GM19193 (cell line): ENCODE measurements at regions not wholly inside any gene's neighbourhood (a gene's known extent, or its start where the extent isn't known, plus 50 kb on each side); places are given as distances from the start of the nearest gene placed in this dataset.

Experiments
- POLR2A ChIP-seq: IDR thresholded peaks from 4 replicates; pipeline ENCODE4 v1.6.1; 2011; ENCODE audit not compliant: insufficient read depth, insufficient read length; ENCODE audit errors: extremely low read depth

DNA sequence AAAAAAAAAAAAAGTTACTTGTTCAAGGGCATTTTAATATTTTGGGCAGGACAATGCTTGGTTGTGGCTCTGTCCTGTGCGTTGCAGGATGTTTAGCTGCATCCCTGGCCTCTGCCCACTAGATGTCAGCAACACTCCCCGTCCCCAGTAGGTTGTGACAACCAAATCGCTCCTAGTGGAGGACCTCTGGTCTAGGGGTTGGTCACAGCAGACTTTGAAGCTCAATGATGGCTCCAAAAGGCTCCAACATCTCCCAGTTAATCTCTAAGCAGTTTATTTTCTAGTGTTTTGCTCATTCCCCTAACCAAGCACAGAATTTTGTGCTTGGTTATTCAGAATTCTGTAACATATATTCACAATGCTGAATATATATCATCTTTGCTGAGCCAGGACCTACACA is 67.0 kb downstream of the CHRNA1 start:
- no peak for TF ChIP-seq POLR2A

DNA sequence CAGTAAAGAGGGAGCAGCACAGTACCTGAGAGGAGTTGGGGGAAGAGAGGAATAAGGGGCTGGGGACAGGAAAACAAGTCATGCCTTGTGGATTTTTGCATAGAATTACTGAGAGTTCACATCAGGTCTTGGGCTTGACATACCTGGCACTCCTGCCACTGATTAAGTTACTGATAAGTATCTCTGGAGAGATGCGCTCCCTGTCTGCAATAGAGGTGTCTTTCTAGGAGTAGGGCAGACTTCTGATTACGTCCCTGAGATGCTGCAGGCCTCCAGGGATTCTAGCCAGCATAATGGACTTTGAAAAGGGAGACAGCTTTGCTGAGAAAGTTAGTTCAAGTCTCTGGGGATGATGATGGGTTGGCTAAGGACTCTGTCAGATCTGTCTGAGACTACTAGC is 69.4 kb downstream of the CHRNA1 start:
- no peak for TF ChIP-seq POLR2A

DNA sequence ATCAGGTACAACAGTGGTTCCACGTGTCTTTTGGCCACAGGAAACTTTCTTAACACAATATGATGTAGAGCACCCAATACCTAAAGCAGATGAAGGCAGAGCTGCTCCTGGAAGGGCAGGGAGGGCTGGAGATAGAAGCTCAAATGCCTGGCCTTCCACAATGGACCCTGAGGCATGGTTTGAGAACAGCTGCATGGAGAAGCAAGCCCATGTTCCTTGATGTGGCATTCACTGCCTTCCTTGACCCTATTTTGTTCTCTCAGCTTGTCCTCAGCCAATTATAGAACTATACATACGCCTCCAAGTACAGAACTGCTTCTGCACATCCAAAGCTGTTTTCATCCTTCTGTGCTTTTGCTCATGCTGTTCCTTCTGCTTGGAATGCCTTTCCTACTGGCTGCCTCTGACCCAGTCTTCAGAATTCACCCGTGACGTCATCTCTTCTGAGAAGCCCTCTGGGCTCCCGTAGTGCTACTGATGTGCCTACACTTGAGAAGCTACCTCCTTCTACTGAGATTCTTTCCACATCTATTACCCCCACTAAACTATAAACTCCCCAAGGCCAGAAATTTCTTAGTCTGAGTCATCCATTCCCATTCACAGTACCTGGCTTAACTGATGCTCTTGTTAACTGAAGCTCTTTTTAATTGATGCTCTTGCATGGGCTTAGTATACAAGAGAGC is 69.9 kb downstream of the CHRNA1 start:
- no peak for TF ChIP-seq POLR2A

DNA sequence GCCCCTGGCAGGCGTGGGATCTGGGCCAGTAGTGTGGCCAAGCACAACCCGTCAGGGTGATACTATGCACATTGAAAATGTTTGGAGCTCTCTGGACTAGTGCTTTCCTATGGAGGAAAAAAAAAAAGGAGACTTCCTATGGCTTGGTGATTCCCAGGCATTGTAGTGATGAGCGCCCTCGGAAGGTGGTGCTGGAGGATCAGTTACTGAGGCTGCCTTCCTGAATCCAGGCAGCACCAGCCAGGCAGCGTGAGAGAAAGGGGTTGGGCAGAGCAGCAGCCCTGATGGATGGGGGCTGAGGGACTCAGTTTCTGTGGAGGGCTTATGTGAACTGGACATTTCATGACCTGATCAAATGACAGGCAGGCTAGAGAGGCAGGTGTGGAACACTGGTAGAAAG is 70.9 kb downstream of the CHRNA1 start:
- no peak for TF ChIP-seq POLR2A

DNA sequence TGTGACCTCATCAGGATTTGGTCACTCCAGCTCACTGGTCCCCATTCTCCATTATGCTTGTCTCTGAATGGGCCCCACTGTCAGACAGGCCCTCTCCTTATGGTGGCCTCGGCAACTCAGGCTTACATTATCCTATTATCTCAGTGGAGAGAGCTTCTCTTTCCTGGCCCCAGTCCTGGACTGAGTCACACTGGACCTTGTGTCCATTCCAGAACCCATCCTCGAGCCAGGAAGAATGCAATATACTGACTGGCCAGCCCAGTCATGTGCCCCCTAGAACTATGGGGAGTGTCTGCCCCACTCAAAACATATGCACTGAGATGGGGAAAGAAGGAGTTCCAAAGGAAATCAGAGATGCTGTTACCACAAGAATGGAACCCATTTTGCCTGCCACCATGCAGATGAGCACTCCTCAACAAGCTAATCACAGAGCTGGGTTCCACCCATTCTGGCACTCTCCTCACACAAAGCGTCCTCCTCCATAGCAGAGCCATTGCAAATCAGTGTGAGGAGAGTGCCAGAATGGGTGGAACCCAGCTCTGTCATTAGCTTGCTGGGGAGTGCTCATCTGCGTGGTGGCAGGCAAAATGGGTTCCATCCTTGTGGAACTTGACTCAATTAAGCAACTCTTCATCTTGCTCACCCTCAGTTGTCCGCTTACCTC is 71.9 kb downstream of the CHRNA1 start:
- TF ChIP-seq POLR2A, result no peak

DNA sequence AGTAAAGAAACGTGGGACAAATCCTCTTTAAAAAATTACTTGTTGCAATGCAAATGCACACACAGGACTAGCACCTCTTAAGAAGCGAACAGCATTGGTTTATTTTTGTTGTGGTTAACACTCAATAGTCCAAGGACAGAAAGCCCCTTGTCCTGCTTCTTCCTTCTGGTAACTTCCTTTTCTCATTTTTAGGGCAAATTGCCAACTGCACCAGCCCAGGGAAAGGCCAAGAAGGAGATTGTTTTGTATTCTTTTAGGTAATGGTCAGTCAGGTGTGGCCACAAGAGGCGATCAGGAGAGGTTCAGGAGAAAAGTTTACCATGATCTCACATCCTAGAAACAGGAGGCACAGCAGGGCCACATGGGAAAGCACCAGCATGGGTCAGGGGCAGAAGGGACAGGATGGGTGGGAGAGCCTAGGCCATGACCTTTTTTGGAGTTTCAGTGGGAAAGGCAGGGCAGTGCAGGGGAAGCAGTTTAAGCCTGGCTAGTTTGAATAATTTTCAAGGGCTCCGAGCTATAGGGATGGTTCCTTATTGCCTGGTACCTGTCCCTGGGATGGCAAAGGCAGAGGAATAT is 73.0 kb downstream of the CHRNA1 start:
- no peak for TF ChIP-seq POLR2A

DNA sequence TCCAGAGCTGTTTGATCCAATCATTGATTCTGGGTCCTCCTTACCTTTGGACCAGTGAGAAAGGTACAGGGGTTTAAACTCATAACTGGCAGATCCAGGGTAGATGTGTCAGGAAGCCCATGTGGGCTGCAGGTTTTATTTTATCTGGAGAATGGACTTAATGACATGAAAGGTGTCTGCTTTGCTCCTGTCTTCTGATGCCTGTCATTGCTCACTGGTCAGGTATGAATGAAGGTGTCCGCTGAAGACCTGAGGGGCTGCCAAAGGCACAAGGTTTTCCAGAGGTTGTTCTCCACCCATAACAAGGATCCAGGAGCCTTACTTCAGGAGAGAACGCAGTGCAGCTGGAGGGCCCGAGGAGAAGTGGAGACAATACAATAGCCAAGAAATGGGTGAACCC is 74.2 kb downstream of the CHRNA1 start:
- no peak for TF ChIP-seq POLR2A

DNA sequence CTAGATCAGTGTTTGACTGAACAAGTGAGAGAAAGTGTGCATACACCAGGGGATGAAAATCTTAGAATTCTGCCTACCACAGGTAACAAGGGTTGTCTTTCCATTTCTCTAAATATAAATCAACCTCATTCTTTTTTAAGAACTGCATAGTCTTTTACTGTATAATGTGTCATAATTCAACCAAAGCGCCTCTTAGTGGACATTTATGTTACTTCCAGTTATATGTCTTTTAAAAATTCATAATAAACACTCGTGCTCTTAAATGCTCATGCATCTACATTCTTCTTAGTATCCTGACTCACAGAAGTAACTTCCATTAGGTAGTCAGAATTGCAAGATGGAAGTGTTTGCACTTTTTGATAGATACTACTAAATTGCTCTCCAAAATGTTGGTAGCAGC is 76.2 kb downstream of the CHRNA1 start:
- no peak for TF ChIP-seq POLR2A

DNA sequence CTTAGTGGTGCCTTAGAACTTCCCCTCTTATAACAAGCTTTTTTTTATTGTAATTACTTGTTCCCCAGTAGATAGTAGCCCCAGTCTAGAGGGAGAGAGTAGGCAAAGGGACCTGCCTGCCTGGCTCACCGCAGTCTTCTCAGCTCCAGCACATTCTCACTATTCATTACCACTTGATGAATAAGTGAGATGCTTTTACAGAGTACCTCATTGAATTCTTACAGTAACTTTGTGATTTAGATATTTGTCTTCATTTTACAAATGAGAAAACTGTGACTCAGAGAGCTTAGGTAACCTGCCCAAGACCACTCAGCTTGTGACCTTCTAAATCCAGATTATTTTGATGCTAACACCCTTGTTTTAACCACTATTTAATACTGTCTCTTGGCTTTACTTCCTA is 77.8 kb downstream of the CHRNA1 start:
- TF ChIP-seq POLR2A, result no peak

DNA sequence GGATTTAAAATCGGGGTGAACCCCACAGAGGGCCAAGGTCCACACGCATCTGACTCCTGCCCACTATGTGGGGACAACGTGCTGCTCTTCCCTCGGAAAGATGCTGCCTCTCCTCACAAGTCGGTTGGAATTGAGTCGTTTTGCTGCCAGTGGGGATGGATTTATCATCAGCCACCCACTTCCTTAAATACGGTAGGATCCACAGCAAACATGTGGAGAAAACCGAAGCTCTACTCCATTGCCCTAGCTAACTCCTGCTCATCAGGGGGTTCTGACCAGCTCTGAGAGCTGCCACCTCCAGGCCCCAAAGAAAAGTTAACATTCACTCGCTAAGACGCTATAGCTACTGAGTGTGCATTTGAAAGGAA is 80.9 kb downstream of the CHRNA1 start:
- no peak for TF ChIP-seq POLR2A

DNA sequence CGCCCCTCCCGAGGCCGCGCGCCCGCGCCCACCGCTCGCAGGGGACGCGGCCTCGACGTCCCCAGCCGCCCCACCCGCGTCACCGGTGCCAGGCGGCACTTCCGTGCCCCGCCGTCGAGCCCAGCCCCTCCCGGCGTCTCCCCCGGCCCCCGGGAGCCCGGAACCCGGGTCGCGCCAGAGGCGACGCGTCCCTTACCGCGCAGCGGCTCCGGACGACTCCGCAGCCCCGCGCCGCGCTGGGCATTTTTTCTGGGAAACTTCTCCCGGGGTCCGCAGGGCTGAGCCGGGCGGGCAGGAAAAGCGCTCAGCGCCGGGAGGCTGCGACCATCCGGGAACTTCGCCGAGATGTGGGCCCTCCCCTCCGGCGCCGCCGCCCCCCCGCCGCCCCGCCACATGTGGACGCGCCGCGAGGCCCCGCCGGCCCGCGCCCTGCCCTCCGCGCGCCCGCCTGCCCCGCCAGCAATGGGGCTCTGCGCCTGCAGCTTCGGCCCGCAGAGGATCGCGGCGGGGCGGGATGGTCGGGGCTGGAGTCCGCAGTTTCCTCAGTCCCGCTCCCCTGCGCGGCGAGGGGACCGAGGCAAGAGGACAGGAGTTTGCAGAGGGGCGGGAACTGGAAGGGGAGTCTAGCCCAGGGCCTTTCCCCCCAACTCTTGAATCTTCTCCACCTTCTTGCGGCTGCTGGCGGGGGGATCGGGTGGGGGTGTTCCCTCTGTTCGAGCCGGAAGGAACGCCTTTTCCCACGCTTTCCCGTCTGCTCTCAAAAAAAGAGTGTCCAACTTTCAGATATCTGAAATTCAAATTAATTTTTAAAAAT is 81.5 kb downstream of the CHRNA1 start:
- TF ChIP-seq POLR2A, result peak; percentile 18

DNA sequence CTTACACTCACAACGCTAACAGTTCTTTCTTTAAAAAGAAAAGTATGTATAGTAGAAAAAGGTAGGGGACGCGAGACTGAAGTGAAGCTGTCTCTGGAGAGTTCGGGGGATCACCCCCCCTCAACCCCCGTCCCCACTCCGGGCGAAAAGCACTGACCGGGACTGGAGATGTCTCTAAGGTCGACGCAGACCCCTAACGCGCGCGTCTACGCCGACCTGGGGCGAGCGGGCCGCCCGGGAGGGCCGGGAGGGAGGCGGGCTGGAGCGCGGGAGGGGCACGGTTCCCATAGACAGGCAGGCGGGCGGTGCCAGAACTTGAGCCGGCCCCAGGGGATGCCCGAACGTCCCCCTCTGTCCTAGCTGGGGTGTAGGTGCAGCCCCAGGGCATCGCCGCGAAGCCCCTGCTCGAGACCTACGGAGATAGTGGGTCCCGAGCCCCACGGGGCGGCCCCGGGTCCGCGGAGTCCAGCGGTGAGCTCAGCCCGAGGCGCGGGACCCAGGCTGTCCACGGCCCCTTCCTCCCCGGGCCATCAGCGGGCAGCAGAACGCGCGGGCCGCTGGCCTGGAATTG is 82.2 kb downstream of the CHRNA1 start:
- TF ChIP-seq POLR2A, result no peak

DNA sequence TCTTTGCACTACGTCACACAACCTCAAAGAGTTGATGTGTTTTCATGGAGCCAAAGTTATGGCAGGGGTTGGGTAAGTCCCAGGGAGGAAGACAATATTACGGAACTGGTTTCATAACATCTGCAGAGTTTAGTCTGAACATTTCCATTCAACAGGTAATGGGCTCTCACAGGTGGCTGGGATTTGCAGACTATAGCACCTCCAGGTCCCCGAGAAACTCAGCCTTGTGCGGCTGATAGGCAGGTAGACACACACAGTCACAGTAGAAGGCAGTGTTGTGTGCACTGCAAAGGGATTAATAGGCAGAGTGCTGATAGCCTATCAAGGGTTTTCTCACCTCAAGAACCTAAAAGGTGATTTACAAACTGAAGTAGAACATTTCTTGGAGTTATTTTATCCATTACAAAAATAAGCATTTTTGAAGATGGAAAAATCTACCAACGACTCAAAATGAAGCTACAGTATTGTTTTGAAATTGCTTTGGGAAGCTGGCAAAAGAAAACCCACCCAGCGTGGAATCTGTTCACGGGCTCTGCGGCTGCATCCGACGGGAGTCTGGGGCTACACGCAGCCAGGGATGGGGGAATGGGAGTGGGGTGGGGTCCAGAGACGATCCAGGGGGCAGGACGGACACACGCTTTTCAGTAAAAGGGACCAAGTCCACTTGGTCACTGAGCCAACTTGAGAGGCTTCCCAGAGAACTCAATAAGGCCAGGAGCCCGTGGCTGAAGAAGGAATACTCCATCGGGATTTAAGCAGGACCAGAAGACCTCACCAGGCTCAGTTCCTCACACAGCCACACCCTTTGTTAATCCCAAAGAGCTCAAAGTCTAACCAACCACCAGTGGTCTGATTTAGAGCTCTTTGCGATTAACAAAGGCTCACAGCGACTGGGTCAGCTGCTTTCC is 82.9 kb downstream of the CHRNA1 start:
- no peak for TF ChIP-seq POLR2A

DNA sequence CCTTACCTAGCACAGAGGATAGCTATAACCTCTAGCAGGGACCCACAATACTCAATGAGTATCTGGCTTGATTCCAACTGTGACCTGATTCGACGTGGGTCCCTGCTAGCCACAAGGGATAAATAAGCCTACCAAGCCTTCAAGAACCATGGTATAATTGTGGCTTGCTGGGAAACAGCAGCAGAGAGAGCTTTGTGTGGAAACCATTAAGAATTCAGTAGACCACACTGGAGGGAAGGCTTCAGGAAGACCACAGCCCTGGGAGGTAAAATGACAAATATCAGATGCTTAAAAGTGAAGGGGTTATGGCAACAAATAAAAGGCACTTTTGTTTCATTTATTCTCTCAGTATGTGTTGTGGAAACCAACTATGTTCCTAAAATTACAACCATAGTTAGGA is 82.6 kb upstream of the WIPF1 start:
- TF ChIP-seq POLR2A, result no peak

DNA sequence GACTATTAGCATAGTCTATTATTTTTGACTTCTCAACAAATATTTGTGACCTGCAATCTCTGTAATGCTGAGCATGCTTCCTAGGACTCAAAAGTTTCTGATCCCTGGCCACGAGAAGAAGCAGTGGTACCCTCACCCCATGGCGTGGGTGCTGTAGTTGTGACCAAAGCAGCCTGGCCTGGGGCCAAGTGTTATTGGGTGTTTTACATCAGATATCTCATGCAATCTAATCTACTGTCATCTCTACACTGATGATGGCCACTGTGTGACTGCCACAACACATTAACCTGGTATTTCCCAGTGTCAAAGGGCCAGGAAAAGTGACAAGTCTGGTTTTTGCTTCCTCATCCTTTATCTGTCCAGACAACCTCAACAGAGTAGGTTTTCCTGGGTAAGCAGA is 80.8 kb upstream of the WIPF1 start:
- TF ChIP-seq POLR2A, result no peak

DNA sequence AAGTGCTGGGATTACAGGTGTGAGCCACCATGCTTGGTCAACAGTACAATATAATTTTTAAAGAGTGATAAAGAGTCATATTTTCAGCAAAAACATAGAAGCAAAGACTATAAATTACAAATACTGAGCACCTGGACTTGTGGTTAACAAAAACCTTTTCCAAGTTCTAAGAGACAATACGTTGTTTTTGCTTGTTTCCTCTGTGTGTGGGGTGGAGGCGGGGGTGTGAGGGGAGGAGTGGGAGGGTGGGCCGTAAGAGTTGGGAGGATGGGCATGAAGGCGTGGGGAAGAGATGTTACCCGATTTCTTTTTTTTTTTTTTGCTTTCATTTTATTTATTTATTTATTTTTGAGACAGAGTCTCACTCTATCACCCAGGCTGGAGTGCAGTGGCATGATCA is 78.0 kb upstream of the WIPF1 start:
- TF ChIP-seq POLR2A, result no peak
